ENCODE measurements at regions not wholly inside any gene's neighbourhood (a gene's known extent, or its start where the extent isn't known, plus 50 kb on each side); places are given as distances from the start of the nearest gene placed in this dataset.

DNA sequence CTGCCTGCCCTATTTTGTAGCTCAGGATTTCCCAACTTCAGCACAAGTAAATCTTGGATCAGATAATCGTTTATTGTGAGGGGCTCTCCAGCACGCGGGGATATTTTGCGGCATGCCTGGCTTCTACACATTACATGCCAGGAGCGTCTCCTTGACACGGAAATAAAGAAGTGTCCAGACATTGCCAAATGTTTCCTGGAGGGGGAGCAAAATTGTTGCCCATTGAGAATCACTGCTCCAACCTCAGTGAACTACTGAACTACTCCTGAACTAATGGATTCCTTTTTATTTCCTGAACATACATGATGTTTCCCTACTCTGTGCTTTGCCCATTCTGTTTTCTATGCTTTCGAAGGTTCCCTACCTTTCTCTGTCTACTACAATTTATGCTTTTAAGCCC is 1359.1 kb upstream of the ADGRL2 start:
- Mint-ChIP-seq H3K36me3 (no peaks in the 10 kb centered on the region), H3K9me3 (peaks cover 3 to 70% (median 29%) of the 10 kb centered on the region in 6 donors), H3K4me3 (no peak overlapping the region), H3K27me3 (ENCODE audit: low read depth in 3 of 3) (peaks cover 0 to 2% (median 0%) of the 10 kb centered on the region in 3 donors), H3K4me1 (no peaks in the 10 kb centered on the region), H3K27ac (no peak overlapping the region)
- DNase-seq: no peak

DNA sequence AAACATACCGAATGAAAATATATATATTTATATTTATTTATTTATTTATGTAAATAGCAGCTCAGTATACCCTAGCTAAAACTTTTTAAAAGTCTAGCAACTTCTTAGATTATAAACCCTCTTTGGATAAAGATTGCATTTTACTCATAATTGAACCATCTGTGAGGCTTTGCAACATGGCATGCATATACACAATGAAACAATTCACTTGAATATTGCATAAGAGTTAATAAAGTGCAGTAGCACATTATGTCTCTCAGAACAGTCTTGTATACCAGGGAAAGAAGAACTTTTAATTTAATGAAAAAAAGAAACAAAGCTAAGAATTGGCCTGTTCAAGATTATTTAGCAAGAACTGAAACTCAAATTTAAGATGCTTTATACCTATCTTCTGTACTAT is 1363.9 kb upstream of the ADGRL2 start:
- Mint-ChIP-seq H3K9me3 (peaks cover 0 to 75% (median 36%) of the 10 kb centered on the region in 6 donors), H3K27ac (no peak overlapping the region), H3K4me1 (no peaks in the 10 kb centered on the region), H3K27me3 (ENCODE audit: low read depth in 3 of 3) (peaks cover 0 to 2% (median 0%) of the 10 kb centered on the region in 3 donors), H3K4me3 (no peak overlapping the region), H3K36me3 (peaks cover 0 to 4% (median 0%) of the 10 kb centered on the region in 3 donors)
- DNase-seq: no peak

DNA sequence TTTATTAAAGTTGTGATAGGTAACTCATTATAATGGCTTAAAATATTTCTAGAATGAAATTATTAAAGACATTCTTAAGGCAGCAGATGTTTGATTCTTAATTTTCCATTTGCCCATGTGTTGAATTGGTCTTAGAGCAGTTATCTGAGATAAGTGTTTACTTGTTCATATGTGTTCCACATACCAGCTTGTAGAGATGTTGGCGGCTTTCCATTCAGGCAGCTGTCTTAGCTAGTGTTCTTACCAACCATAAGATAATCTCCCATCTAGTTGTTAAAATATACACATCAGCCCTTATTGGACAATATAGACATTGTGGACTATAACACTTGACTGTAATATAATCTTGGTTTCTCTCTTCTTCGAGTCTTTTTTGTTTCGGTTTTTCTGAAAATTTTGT is 1372.9 kb upstream of the ADGRL2 start:
- DNase-seq: no peak
- peaks cover 15 to 53% (median 39%) of the 10 kb centered on the region in 6 donors for H3K9me3 Mint-ChIP-seq
- H3K36me3 Mint-ChIP-seq: no peaks in the 10 kb centered on the region
- H3K27me3 Mint-ChIP-seq (ENCODE audit: low read depth in 3 of 3): peaks cover 0 to 1% (median 0%) of the 10 kb centered on the region in 3 donors
- no peak overlapping the region for H3K27ac Mint-ChIP-seq
- H3K4me3 Mint-ChIP-seq: no peak overlapping the region
- H3K4me1 Mint-ChIP-seq: no peaks in the 10 kb centered on the region

DNA sequence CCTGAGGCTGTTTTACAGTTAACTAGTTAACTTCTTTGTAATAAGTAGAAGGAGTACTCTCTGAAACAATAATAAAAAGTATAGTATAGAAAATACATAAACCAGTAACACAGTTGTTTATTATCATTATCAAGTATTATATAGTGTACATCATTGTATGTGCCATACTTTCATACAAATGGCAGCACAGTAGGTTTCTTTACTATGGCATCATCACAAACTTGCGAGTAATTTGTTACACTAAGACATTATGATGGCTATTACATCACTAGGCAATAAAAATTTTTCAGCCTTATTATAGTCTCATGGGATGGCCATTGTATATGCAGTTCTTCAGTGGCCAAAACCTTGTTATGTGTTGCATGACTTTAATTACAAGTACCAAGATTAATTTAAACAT is 1376.5 kb upstream of the ADGRL2 start:
- Mint-ChIP-seq H3K4me3 (no peak overlapping the region), H3K9me3 (peaks cover 8 to 27% (median 14%) of the 10 kb centered on the region in 6 donors), H3K36me3 (no peaks in the 10 kb centered on the region), H3K27ac (no peak overlapping the region), H3K4me1 (no peaks in the 10 kb centered on the region), H3K27me3 (ENCODE audit: low read depth in 3 of 3) (no peaks in the 10 kb centered on the region)
- DNase-seq: no peak

DNA sequence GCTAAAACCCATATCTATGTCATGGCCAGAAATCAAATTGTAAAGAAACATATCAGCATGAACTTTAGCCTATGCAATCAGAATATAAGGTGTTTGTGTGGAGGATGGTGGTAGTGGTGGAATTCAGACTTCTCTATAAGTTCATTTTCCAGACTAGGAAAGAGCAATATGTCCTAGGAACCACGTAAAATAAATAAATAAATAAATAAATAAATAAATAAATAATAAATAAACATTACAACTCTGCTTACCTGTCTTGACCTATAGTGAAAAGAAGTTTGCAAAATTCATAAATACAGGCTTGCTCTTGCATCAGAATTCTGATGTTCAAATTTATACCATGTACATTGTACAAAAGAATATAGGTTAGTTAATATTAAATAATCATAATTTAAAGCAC is 1382.6 kb upstream of the ADGRL2 start:
- no peaks in the 10 kb centered on the region for H3K27me3 Mint-ChIP-seq (ENCODE audit: low read depth in 3 of 3)
- no peak overlapping the region for H3K27ac Mint-ChIP-seq
- no peaks in the 10 kb centered on the region for H3K36me3 Mint-ChIP-seq
- peaks cover 6 to 39% (median 29%) of the 10 kb centered on the region in 6 donors for H3K9me3 Mint-ChIP-seq
- H3K4me3 Mint-ChIP-seq: no peak overlapping the region
- no peak for DNase-seq
- no peaks in the 10 kb centered on the region for H3K4me1 Mint-ChIP-seq

DNA sequence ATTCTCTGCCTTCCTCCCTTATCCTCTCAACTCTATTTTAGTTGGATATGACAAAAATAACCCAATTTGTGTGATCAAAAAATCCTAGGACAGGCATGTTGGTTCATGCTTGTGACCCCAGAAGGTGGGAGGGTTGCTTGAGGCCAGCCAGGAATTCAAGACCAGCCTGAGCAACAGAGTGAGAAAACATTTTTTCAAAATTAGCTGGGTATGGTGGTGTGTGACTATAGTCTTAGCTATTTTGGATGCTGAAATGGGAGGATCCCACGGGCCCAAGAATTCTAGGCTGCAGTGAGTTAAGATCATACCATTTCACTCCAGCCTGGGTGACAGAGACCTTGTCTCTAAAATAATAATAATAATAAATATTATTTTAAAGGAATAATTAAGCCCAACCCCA is 1383.1 kb upstream of the ADGRL2 start:
- Mint-ChIP-seq H3K27me3 (ENCODE audit: low read depth in 3 of 3) (no peaks in the 10 kb centered on the region), H3K9me3 (peaks cover 6 to 39% (median 29%) of the 10 kb centered on the region in 6 donors), H3K27ac (no peak overlapping the region), H3K4me3 (no peak overlapping the region), H3K4me1 (no peaks in the 10 kb centered on the region), H3K36me3 (no peaks in the 10 kb centered on the region)
- no peak for DNase-seq

DNA sequence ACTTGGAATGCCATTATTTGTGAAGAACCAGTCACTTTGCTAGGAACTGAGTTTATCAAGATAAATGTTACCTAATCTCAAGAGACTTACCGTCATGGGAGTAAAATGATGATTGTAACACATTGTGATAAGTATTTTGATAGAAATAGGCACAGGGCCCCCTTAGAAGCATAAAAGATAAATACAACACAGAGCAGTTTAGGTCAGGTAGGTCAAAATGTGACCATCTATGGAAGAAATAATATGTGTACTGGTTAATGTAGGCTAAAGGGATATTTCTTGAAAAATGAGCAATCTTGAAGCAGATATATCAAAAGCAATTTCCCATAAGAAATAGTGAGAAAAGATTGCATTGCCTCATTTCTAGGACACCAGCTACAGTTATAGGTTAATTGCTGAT is 1386.8 kb upstream of the ADGRL2 start:
- no peak overlapping the region for H3K27ac Mint-ChIP-seq
- no peak overlapping the region for H3K4me3 Mint-ChIP-seq
- no peak for DNase-seq
- H3K9me3 Mint-ChIP-seq: peaks cover 9 to 41% (median 36%) of the 10 kb centered on the region in 6 donors
- H3K27me3 Mint-ChIP-seq (ENCODE audit: low read depth in 3 of 3): peaks cover 0 to 3% (median 0%) of the 10 kb centered on the region in 3 donors
- H3K36me3 Mint-ChIP-seq: no peaks in the 10 kb centered on the region
- H3K4me1 Mint-ChIP-seq: no peaks in the 10 kb centered on the region

DNA sequence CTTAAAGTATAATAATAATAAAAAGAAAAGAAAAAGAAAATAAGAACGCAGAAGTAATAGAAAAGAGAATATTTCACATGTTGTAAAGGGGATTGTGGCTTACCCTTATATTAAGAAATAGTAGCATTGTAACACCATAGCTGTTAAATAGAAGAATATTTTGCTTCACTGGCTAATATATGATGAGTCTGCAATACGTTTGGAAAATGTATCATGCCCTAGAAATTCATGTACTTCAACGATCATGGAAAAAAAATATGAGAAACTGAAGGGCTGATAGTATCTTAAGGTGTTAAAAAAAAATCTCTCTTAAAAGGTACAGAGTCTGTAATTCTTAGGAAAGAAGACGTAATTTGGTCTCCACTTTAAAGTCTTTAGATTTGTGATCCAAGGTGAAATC is 1390.5 kb upstream of the ADGRL2 start:
- H3K4me1 Mint-ChIP-seq: no peaks in the 10 kb centered on the region
- H3K4me3 Mint-ChIP-seq: no peak overlapping the region
- DNase-seq: no peak
- H3K9me3 Mint-ChIP-seq: peaks cover 8 to 36% (median 26%) of the 10 kb centered on the region in 6 donors
- H3K27me3 Mint-ChIP-seq (ENCODE audit: low read depth in 3 of 3): peaks cover 0 to 3% (median 0%) of the 10 kb centered on the region in 3 donors
- H3K27ac Mint-ChIP-seq: no peak overlapping the region
- no peaks in the 10 kb centered on the region for H3K36me3 Mint-ChIP-seq

DNA sequence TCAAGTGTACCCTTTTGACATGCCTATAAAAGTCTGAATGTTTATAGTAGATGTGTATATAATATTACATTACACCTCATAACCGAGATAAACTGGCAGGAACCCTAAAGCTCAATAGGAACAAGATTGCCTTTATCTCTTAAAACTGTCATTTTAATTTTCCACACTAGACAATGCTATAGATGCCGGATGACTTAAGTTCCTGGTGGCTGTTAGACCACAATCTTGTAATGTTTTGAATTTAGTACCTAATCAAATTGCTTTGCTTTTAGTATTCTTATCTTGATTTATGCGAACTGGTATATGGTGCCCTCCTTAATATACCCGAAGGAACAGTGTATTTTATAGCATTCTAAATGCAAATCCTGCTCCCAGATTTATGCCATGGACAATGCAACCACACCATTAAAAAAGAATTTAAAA is 1397.0 kb upstream of the ADGRL4 start:
- H3K36me3 Mint-ChIP-seq: peaks cover 0 to 4% (median 3%) of the 10 kb centered on the region in 3 donors
- peaks cover 0 to 2% (median 0%) of the 10 kb centered on the region in 3 donors for H3K27me3 Mint-ChIP-seq (ENCODE audit: low read depth in 3 of 3)
- peaks cover 5 to 40% (median 34%) of the 10 kb centered on the region in 6 donors for H3K9me3 Mint-ChIP-seq
- DNase-seq: no peak
- no peak overlapping the region for H3K27ac Mint-ChIP-seq
- no peak overlapping the region for H3K4me3 Mint-ChIP-seq
- H3K4me1 Mint-ChIP-seq: no peaks in the 10 kb centered on the region

DNA sequence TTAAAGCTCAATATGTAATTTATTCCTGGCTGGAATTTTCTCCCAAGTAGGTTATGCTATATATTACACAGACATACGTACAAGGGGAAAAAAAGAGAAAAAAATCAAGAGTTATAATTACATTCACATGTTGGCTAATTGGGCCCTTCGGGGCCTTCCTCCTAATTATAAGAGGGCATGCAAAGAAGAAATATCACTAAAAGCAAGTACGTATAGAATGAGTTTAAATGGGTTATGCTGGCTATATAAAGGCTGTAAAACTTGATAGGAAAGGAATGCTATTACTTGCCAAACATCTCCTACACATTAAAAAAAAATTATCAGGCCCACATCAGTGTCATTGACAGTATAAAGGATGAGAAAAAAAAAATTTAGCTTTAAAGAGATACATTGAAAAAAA is 1396.1 kb upstream of the ADGRL4 start:
- Mint-ChIP-seq H3K9me3 (peaks cover 5 to 42% (median 36%) of the 10 kb centered on the region in 6 donors), H3K4me3 (no peak overlapping the region)

DNA sequence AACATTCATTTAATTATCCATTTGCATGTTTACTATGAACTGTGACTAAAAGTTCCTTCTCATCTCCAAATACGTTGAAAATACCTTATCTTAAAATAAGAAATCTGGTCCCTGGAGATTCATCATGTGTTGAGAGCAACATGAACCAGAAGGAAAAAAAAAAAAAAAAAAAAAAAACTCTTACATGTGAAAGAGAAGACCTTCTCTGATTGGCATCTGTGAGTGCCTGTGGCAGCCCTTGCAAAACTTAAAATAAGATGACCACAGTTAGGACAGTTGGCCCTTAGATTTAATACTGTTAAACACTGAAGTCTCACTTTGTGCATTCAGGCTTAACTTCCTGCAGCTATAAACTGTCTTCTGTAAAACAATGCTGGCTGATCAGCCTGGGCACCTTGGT is 1395.2 kb upstream of the ADGRL4 start:
- H3K4me3 Mint-ChIP-seq: no peak overlapping the region
- H3K36me3 Mint-ChIP-seq: peaks cover 0 to 4% (median 3%) of the 10 kb centered on the region in 3 donors

More for the DNA sequence above, 1396.1 kb upstream of the ADGRL4 start:
- no peaks in the 10 kb centered on the region for H3K4me1 Mint-ChIP-seq
- H3K36me3 Mint-ChIP-seq: peaks cover 0 to 4% (median 3%) of the 10 kb centered on the region in 3 donors
- no peak for DNase-seq
- no peak overlapping the region for H3K27ac Mint-ChIP-seq
- H3K27me3 Mint-ChIP-seq (ENCODE audit: low read depth in 3 of 3): peaks cover 0 to 2% (median under 1%) of the 10 kb centered on the region in 3 donors

DNA sequence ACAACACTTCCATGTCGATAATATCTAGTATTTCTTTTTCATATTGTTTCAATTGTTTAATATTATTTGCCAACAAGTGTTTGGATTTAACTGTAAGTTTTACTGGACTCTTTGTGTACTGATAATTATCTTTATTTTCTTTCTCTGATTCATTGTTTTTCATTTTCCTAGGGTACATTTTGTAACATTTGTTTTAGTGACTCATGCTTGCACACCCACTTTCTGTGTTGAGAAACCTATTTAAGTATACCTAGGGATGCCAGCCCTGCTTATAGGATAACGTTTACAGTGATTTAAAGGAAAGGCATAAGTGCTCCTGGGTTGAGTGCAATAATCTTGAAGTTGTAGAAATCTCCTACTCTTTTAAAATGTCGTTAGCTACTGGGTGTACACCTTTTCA is 1386.0 kb upstream of the ADGRL4 start:
- H3K9me3 Mint-ChIP-seq: peaks cover 8 to 33% (median 16%) of the 10 kb centered on the region in 6 donors

More for the DNA sequence above, 1395.2 kb upstream of the ADGRL4 start:
- Mint-ChIP-seq H3K9me3 (peaks cover 5 to 40% (median 38%) of the 10 kb centered on the region in 6 donors), H3K27ac (no peak overlapping the region), H3K4me1 (no peaks in the 10 kb centered on the region), H3K27me3 (ENCODE audit: low read depth in 3 of 3) (peaks cover 0 to 2% (median 2%) of the 10 kb centered on the region in 3 donors)
- no peak for DNase-seq

DNA sequence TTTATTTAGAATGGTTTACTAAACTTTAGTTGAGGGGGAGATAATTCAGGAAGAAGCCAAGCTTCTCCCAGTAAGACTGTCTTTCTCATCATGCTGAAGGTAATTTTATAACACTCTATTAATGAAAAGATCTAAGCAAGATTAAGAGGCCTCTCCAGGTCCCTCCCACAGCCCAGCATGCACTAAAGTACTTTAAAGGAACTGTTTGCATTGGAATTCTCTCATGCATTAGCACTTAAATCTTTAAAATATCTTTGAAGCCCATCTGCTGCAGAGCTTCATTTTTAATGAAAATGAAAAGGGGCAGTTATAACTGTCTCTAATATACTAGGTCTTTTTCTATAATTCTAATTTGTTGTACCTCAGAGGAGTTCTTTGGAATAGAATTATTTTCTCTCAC is 1379.1 kb upstream of the ADGRL4 start:
- Mint-ChIP-seq H3K27ac (no peak overlapping the region), H3K4me3 (no peak overlapping the region), H3K36me3 (no peaks in the 10 kb centered on the region), H3K9me3 (peaks cover 6 to 61% (median 25%) of the 10 kb centered on the region in 6 donors), H3K4me1 (no peaks in the 10 kb centered on the region), H3K27me3 (ENCODE audit: low read depth in 3 of 3) (no peaks in the 10 kb centered on the region)
- no peak for DNase-seq

More for the DNA sequence above, 1386.0 kb upstream of the ADGRL4 start:
- Mint-ChIP-seq H3K36me3 (peaks cover 0 to 3% (median 0%) of the 10 kb centered on the region in 3 donors), H3K4me3 (no peak overlapping the region), H3K27ac (no peak overlapping the region), H3K4me1 (no peaks in the 10 kb centered on the region), H3K27me3 (ENCODE audit: low read depth in 3 of 3) (peaks cover 0 to under 1% (median 0%) of the 10 kb centered on the region in 3 donors)
- DNase-seq: no peak

DNA sequence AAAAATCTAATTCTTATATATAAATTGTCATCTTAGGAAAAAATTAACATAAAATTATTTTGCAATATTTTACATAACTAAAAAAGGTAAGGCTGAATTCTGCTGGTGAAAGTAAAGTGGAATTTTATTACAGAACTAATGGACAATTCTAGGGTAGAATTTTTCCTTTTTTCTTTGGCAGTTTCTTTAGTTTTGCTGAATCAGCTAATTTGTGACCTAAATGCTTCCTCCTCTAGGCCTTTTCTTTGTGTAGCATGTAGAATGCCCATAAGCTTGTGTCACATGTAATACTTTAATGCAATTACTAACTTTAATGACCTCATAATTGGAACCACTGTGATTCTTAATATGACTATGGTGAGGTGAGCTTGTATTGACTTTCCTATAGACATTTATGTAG is 1378.4 kb upstream of the ADGRL4 start:
- Mint-ChIP-seq H3K4me1 (no peaks in the 10 kb centered on the region), H3K27ac (no peak overlapping the region), H3K4me3 (no peak overlapping the region), H3K9me3 (peaks cover 2 to 54% (median 23%) of the 10 kb centered on the region in 6 donors), H3K36me3 (no peaks in the 10 kb centered on the region), H3K27me3 (ENCODE audit: low read depth in 3 of 3) (no peaks in the 10 kb centered on the region)
- DNase-seq: no peak
